Mesendoderm (in vitro differentiated cells): ENCODE measurements at regions not wholly inside any gene's neighbourhood (a gene's known extent, or its start where the extent isn't known, plus 50 kb on each side); places are given as distances from the start of the nearest gene placed in this dataset.

Source experiments
- DNase-seq: peaks from one replicate; pipeline ENCODE4 v3.0.0; 2013
- H2AK5ac ChIP-seq: 2 replicates; pipeline ENCODE4 v1.6.1; 2013; ENCODE audit warnings: low read length, inconsistent platforms
- H2BK120ac ChIP-seq: 2 replicates; pipeline ENCODE4 v1.6.1; 2013; ENCODE audit warnings: low read depth, mild to moderate bottlenecking, low read length, moderate library complexity, mixed read lengths
- H2BK15ac ChIP-seq: replicated peaks from 2 replicates; pipeline ENCODE4 v1.6.1; 2013; ENCODE audit warnings: low read depth, mild to moderate bottlenecking, moderate library complexity
- H2BK5ac ChIP-seq: 2 replicates; pipeline ENCODE4 v1.6.1; 2013; ENCODE audit warnings: low read length, inconsistent platforms
- H3K18ac ChIP-seq: 2 replicates; pipeline ENCODE4 v1.6.1; 2013; ENCODE audit warnings: mild to moderate bottlenecking, low read length, mixed read lengths
- H3K23ac ChIP-seq: one replicate; pipeline ENCODE4 v1.6.1; 2013; ENCODE audit warnings: low read length
- H3K27ac ChIP-seq: 2 replicates; pipeline ENCODE4 v1.5.1; 2013; ENCODE audit warnings: low read depth, mild to moderate bottlenecking, inconsistent platforms, low read length, moderate library complexity
- H3K27me3 ChIP-seq: 2 replicates; pipeline ENCODE4 v1.6.1; 2013; ENCODE audit warnings: low read length, control low read depth, mild to moderate bottlenecking, inconsistent platforms; ENCODE audit not compliant: insufficient read depth, poor library complexity
- H3K36me3 ChIP-seq: 2 replicates; pipeline ENCODE4 v1.6.1; 2013; ENCODE audit warnings: low read length, inconsistent platforms; ENCODE audit not compliant: control insufficient read depth, insufficient read depth
- H3K4ac ChIP-seq: one replicate; pipeline ENCODE4 v1.6.1; 2013; ENCODE audit warnings: low read depth, mild to moderate bottlenecking, low read length, moderate library complexity
- H3K4me1 ChIP-seq: 2 replicates; pipeline ENCODE4 v1.6.1; 2013; ENCODE audit warnings: low read depth, low read length, inconsistent platforms; ENCODE audit not compliant: control insufficient read depth
- H3K4me2 ChIP-seq: 2 replicates; pipeline ENCODE4 v1.6.1; 2013; ENCODE audit warnings: low read length
- H3K4me3 ChIP-seq: 2 replicates; pipeline ENCODE4 v1.5.1; 2013; ENCODE audit warnings: mild to moderate bottlenecking, low read length
- H3K56ac ChIP-seq: one replicate; pipeline ENCODE4 v1.6.1; 2013; ENCODE audit warnings: low read length
- H3K79me1 ChIP-seq: 2 replicates; pipeline ENCODE4 v1.6.1; 2013; ENCODE audit warnings: low read length, inconsistent platforms
- H3K79me2 ChIP-seq: 2 replicates; pipeline ENCODE4 v1.6.1; 2013; ENCODE audit warnings: mild to moderate bottlenecking, low read length; ENCODE audit not compliant: control insufficient read depth, insufficient read depth
- H3K9ac ChIP-seq: 2 replicates; pipeline ENCODE4 v1.6.1; 2013; ENCODE audit warnings: low read length, inconsistent platforms
- H4K5ac ChIP-seq: one replicate; pipeline ENCODE4 v1.6.1; 2013; ENCODE audit warnings: low read length
- H4K8ac ChIP-seq: one replicate; pipeline ENCODE4 v1.6.1; 2013; ENCODE audit warnings: low read depth, mild to moderate bottlenecking, control low read depth, low read length, moderate library complexity
- WGBS: extraction: QIAGEN DNeasy Blood & Tissue Kit; methylation state at CpG from one replicate; pipeline ENCODE4 v1.1.7; 2013; ENCODE audit warnings: low lambda C conversion rate, missing lambda C conversion rate; ENCODE audit not compliant: insufficient coverage; ENCODE audit errors: extremely low coverage; 5-methylcytosine and 5-hydroxymethylcytosine counted together

- Histone ChIP-seq H4K5ac (no peak overlapping the region), H2AK5ac (no peak overlapping the region), H3K27me3 (no peaks in the 10 kb centered on the region), H2BK5ac (no peak overlapping the region), H3K9ac (no peak overlapping the region), H3K4me2 (no peak overlapping the region), H3K27ac (no peak overlapping the region), H2BK120ac (no peak overlapping the region), H2BK15ac (no peak overlapping the region), H3K79me2 (no peaks in the 10 kb centered on the region), H4K8ac (no peak overlapping the region), H3K4me3 (no peak overlapping the region), H3K4me1 (no peaks in the 10 kb centered on the region), H3K79me1 (no peaks in the 10 kb centered on the region), H3K18ac (no peak overlapping the region), H3K23ac (no peak overlapping the region), H3K56ac (no peak overlapping the region), H3K4ac (no peak overlapping the region), H3K36me3 (no peaks in the 10 kb centered on the region)
- no peak for DNase-seq
- WGBS = no CpG with 5 or more reads among the region's 21 CpGs
Measured at GRCh38 chr6:163640641-163641040, 226.1 kb downstream of the QKI start.

- no peak for DNase-seq
- H3K4me1 ChIP-seq = no peaks in the 10 kb centered on the region
Measured at GRCh38 chr6:163637524-163637923, 223.0 kb downstream of the QKI start.

GRCh38 chr6:163635731-163636364 is 221.3 kb downstream of the QKI start:
- Histone ChIP-seq H3K23ac (no peak overlapping the region), H3K4me2 (no peak overlapping the region), H3K4ac (no peak overlapping the region), H3K9ac (no peak overlapping the region), H2AK5ac (no peak overlapping the region), H3K79me2 (no peaks in the 10 kb centered on the region), H3K36me3 (no peaks in the 10 kb centered on the region), H2BK5ac (no peak overlapping the region), H4K8ac (no peak overlapping the region), H2BK15ac (no peak overlapping the region), H3K56ac (no peak overlapping the region), H3K18ac (no peak overlapping the region), H3K27me3 (no peaks in the 10 kb centered on the region), H3K27ac (no peak overlapping the region), H2BK120ac (no peak overlapping the region), H3K4me3 (no peak overlapping the region), H3K79me1 (no peaks in the 10 kb centered on the region), H4K5ac (no peak overlapping the region), H3K4me1 (no peaks in the 10 kb centered on the region)
- DNase-seq = no peak
- WGBS = no CpG with 5 or more reads among the region's 22 CpGs

More at GRCh38 chr6:163637524-163637923, 223.0 kb downstream of the QKI start:
- Histone ChIP-seq H4K5ac (no peak overlapping the region), H3K79me1 (no peaks in the 10 kb centered on the region), H3K18ac (no peak overlapping the region), H2BK15ac (no peak overlapping the region), H3K23ac (no peak overlapping the region), H3K56ac (no peak overlapping the region), H3K36me3 (no peaks in the 10 kb centered on the region), H4K8ac (no peak overlapping the region), H2BK120ac (no peak overlapping the region), H3K9ac (no peak overlapping the region), H2BK5ac (no peak overlapping the region), H3K4ac (no peak overlapping the region), H2AK5ac (no peak overlapping the region), H3K4me2 (no peak overlapping the region), H3K27ac (no peak overlapping the region), H3K4me3 (no peak overlapping the region), H3K79me2 (no peaks in the 10 kb centered on the region), H3K27me3 (no peaks in the 10 kb centered on the region)
- whole genome bisulfite sequencing = no CpG with 5 or more reads among the region's 3 CpGs

- Histone ChIP-seq H2AK5ac (no peak overlapping the region), H3K27ac (no peak overlapping the region)
Measured at GRCh38 chr6:163635315-163635714, 220.8 kb downstream of the QKI start.

GRCh38 chr6:163634211-163635171 is 220.0 kb downstream of the QKI start:
- H2BK120ac ChIP-seq = no peak overlapping the region
- no peak overlapping the region for H3K4ac ChIP-seq
- no peak overlapping the region for H4K8ac ChIP-seq
- no peaks in the 10 kb centered on the region for H3K4me1 ChIP-seq
- H3K18ac ChIP-seq = no peak overlapping the region
- no peak overlapping the region for H2BK5ac ChIP-seq
- H3K4me3 ChIP-seq = no peak overlapping the region
- no peak overlapping the region for H4K5ac ChIP-seq
- H3K79me1 ChIP-seq = no peaks in the 10 kb centered on the region
- H3K36me3 ChIP-seq = no peaks in the 10 kb centered on the region
- no peak overlapping the region for H3K27ac ChIP-seq
- no CpG with 5 or more reads among the region's 21 CpGs for WGBS
- DNase-seq = peak; percentile 39
- no peaks in the 10 kb centered on the region for H3K79me2 ChIP-seq
- no peak overlapping the region for H3K23ac ChIP-seq
- no peak overlapping the region for H3K4me2 ChIP-seq
- no peak overlapping the region for H3K9ac ChIP-seq
- no peaks in the 10 kb centered on the region for H3K27me3 ChIP-seq
- H2AK5ac ChIP-seq = no peak overlapping the region
- H2BK15ac ChIP-seq = no peak overlapping the region
- no peak overlapping the region for H3K56ac ChIP-seq

More at GRCh38 chr6:163635315-163635714, 220.8 kb downstream of the QKI start:
- no peak for DNase-seq
- Histone ChIP-seq H3K79me1 (no peaks in the 10 kb centered on the region), H3K27me3 (no peaks in the 10 kb centered on the region), H3K4me1 (no peaks in the 10 kb centered on the region), H2BK15ac (no peak overlapping the region), H3K4ac (no peak overlapping the region), H2BK5ac (no peak overlapping the region), H3K36me3 (no peaks in the 10 kb centered on the region), H4K5ac (no peak overlapping the region), H3K9ac (no peak overlapping the region), H3K56ac (no peak overlapping the region), H3K4me2 (no peak overlapping the region), H2BK120ac (no peak overlapping the region), H3K18ac (no peak overlapping the region), H3K23ac (no peak overlapping the region), H3K4me3 (no peak overlapping the region), H3K79me2 (no peaks in the 10 kb centered on the region), H4K8ac (no peak overlapping the region)
- WGBS = 100% methylated on average over 4 of the region's 6 CpGs
